GM18505 (cell line): ENCODE measurements at regions not wholly inside any gene's neighbourhood (a gene's known extent, or its start where the extent isn't known, plus 50 kb on each side); places are given as distances from the start of the nearest gene placed in this dataset.

ENCODE experiments used
- ATAC-seq: cut with Tn5 transposase; IDR thresholded peaks from one replicate; pipeline ENCODE4 v1.9.1; 2021; ENCODE audit not compliant: unreplicated experiment
- POLR2A ChIP-seq: IDR thresholded peaks from 4 replicates; pipeline ENCODE4 v1.6.1; 2011; ENCODE audit warnings: borderline replicate concordance; ENCODE audit not compliant: insufficient read depth, insufficient read length; ENCODE audit errors: extremely low read depth

GRCh38 chr10:130905386-130905785, 406.1 kb downstream of the TCERG1L start:
- no peak for ATAC-seq
- no peak for TF ChIP-seq POLR2A

GRCh38 chr10:130905921-130906320, 405.6 kb downstream of the TCERG1L start:
- ATAC-seq = no peak
- no peak for TF ChIP-seq POLR2A

GRCh38 chr10:130910848-130911247, 400.7 kb downstream of the TCERG1L start:
- TF ChIP-seq POLR2A = no peak
- ATAC-seq = no peak

- TF ChIP-seq POLR2A = no peak
- ATAC-seq = no peak
Observed at GRCh38 chr10:130913844-130914243, 397.7 kb downstream of the TCERG1L start.

- TF ChIP-seq POLR2A = no peak
- ATAC-seq = no peak
Observed at GRCh38 chr10:130914367-130914766, 397.2 kb downstream of the TCERG1L start.

GRCh38 chr10:130915065-130915464, 396.5 kb downstream of the TCERG1L start:
- no peak for ATAC-seq
- no peak for TF ChIP-seq POLR2A

- no peak for TF ChIP-seq POLR2A
- ATAC-seq = no peak
Observed at GRCh38 chr10:130921461-130921860, 390.1 kb downstream of the TCERG1L start.

- ATAC-seq = no peak
- TF ChIP-seq POLR2A = no peak
Observed at GRCh38 chr10:130921911-130922440, 389.5 kb downstream of the TCERG1L start.

GRCh38 chr10:130923596-130923995, 387.9 kb downstream of the TCERG1L start:
- ATAC-seq = no peak
- no peak for TF ChIP-seq POLR2A

GRCh38 chr10:130924138-130924819, 387.2 kb downstream of the TCERG1L start:
- no peak for ATAC-seq
- no peak for TF ChIP-seq POLR2A

- no peak for ATAC-seq
Observed at GRCh38 chr10:130926442-130926841, 385.1 kb downstream of the TCERG1L start.

GRCh38 chr10:130927157-130927556, 384.4 kb downstream of the TCERG1L start:
- TF ChIP-seq POLR2A = no peak
- no peak for ATAC-seq

More at GRCh38 chr10:130926442-130926841, 385.1 kb downstream of the TCERG1L start:
- TF ChIP-seq POLR2A = no peak

- ATAC-seq = no peak
- no peak for TF ChIP-seq POLR2A
Observed at GRCh38 chr10:130928306-130928705, 383.2 kb downstream of the TCERG1L start.

GRCh38 chr10:130929422-130930325, 381.8 kb downstream of the TCERG1L start:
- TF ChIP-seq POLR2A = no peak
- ATAC-seq = no peak

GRCh38 chr10:130930821-130931220, 380.7 kb downstream of the TCERG1L start:
- no peak for ATAC-seq
- TF ChIP-seq POLR2A = no peak

GRCh38 chr10:130931256-130931655, 380.3 kb downstream of the TCERG1L start:
- no peak for ATAC-seq
- TF ChIP-seq POLR2A = no peak
